HG02852 (cell line): ENCODE measurements at regions not wholly inside any gene's neighbourhood (a gene's known extent, or its start where the extent isn't known, plus 50 kb on each side); places are given as distances from the start of the nearest gene placed in this dataset.

Source experiments
- ATAC-seq: cut with Tn5 transposase; IDR thresholded peaks from one replicate; pipeline ENCODE4 v1.9.1; 2021; ENCODE audit warnings: mild to moderate bottlenecking, moderate library complexity; ENCODE audit not compliant: unreplicated experiment

- ATAC-seq: no peak
Measured at GRCh38 chr5:128591598-128592455, 53.8 kb upstream of the FBN2 start.

GRCh38 chr5:128596071-128596470, 58.0 kb upstream of the FBN2 start:
- no peak for ATAC-seq

- ATAC-seq: no peak
Measured at GRCh38 chr5:128597156-128597555, 59.1 kb upstream of the FBN2 start.

GRCh38 chr5:128613128-128613527, 75.1 kb upstream of the FBN2 start:
- ATAC-seq: no peak

GRCh38 chr5:128613766-128614165, 75.7 kb upstream of the FBN2 start:
- ATAC-seq: no peak

GRCh38 chr5:128615578-128615977, 77.5 kb upstream of the FBN2 start:
- no peak for ATAC-seq

GRCh38 chr5:128626536-128627090, 88.6 kb upstream of the FBN2 start:
- no peak for ATAC-seq

GRCh38 chr5:128627939-128628338, 89.9 kb upstream of the FBN2 start:
- ATAC-seq: no peak

GRCh38 chr5:128629157-128629556, 91.1 kb upstream of the FBN2 start:
- no peak for ATAC-seq

- ATAC-seq: no peak
Measured at GRCh38 chr5:128630121-128630520, 92.1 kb upstream of the FBN2 start.

- no peak for ATAC-seq
Measured at GRCh38 chr5:128631771-128632170, 93.7 kb upstream of the FBN2 start.

- ATAC-seq: no peak
Measured at GRCh38 chr5:128632264-128632663, 94.2 kb upstream of the FBN2 start.

GRCh38 chr5:128633901-128634300, 95.9 kb upstream of the FBN2 start:
- ATAC-seq: no peak

GRCh38 chr5:128635379-128635778, 97.3 kb upstream of the FBN2 start:
- no peak for ATAC-seq

GRCh38 chr5:128636361-128636760, 98.3 kb upstream of the FBN2 start:
- no peak for ATAC-seq

GRCh38 chr5:128637031-128637430, 99.0 kb upstream of the FBN2 start:
- no peak for ATAC-seq

- no peak for ATAC-seq
Measured at GRCh38 chr5:128641861-128642260, 103.8 kb upstream of the FBN2 start.

- ATAC-seq: peak; percentile 45
Measured at GRCh38 chr5:128644863-128645262, 106.8 kb upstream of the FBN2 start.

- no peak for ATAC-seq
Measured at GRCh38 chr5:128645581-128645980, 107.5 kb upstream of the FBN2 start.

- ATAC-seq: no peak
Measured at GRCh38 chr5:128646176-128646575, 108.1 kb upstream of the FBN2 start.

GRCh38 chr5:128649192-128649591, 111.1 kb upstream of the FBN2 start:
- no peak for ATAC-seq

- no peak for ATAC-seq
Measured at GRCh38 chr5:128662997-128663396, 125.0 kb upstream of the FBN2 start.
